GM21529 (cell line): ENCODE measurements at regions not wholly inside any gene's neighbourhood (a gene's known extent, or its start where the extent isn't known, plus 50 kb on each side); places are given as distances from the start of the nearest gene placed in this dataset.

ENCODE experiments used
- ATAC-seq: cut with Tn5 transposase; IDR thresholded peaks from one replicate; pipeline ENCODE4 v1.9.1; 2021; ENCODE audit not compliant: unreplicated experiment

- no peak for ATAC-seq
Measured at GRCh38 chr13:107291875-107292274, 723.9 kb upstream of the ARGLU1 start.

GRCh38 chr13:107289540-107289939 lies 721.6 kb upstream of the ARGLU1 start:
- no peak for ATAC-seq

GRCh38 chr13:107284173-107284572 lies 716.2 kb upstream of the ARGLU1 start:
- ATAC-seq, result no peak

GRCh38 chr13:107277911-107278310 lies 710.0 kb upstream of the ARGLU1 start:
- no peak for ATAC-seq

- no peak for ATAC-seq
Measured at GRCh38 chr13:107276936-107277335, 709.0 kb upstream of the ARGLU1 start.

GRCh38 chr13:107275945-107276614 lies 708.1 kb upstream of the ARGLU1 start:
- ATAC-seq, result no peak

GRCh38 chr13:107275312-107275711 lies 707.4 kb upstream of the ARGLU1 start:
- no peak for ATAC-seq

- ATAC-seq, result no peak
Measured at GRCh38 chr13:107271227-107271626, 703.3 kb upstream of the ARGLU1 start.

GRCh38 chr13:107266657-107267056 lies 698.7 kb upstream of the ARGLU1 start:
- ATAC-seq, result no peak

- no peak for ATAC-seq
Measured at GRCh38 chr13:107258599-107259187, 690.8 kb upstream of the ARGLU1 start.

- ATAC-seq, result no peak
Measured at GRCh38 chr13:107254392-107254791, 686.5 kb upstream of the ARGLU1 start.

GRCh38 chr13:107252428-107252827 lies 684.5 kb upstream of the ARGLU1 start:
- no peak for ATAC-seq

GRCh38 chr13:107252021-107252420 lies 684.1 kb upstream of the ARGLU1 start:
- ATAC-seq, result no peak

- ATAC-seq, result no peak
Measured at GRCh38 chr13:107251341-107251740, 683.4 kb upstream of the ARGLU1 start.

- no peak for ATAC-seq
Measured at GRCh38 chr13:107250628-107251027, 682.7 kb upstream of the ARGLU1 start.

GRCh38 chr13:107244241-107244640 lies 676.3 kb upstream of the ARGLU1 start:
- no peak for ATAC-seq

- no peak for ATAC-seq
Measured at GRCh38 chr13:107242138-107242537, 674.2 kb upstream of the ARGLU1 start.

GRCh38 chr13:107241381-107241780 lies 673.4 kb upstream of the ARGLU1 start:
- ATAC-seq, result no peak

- ATAC-seq, result no peak
Measured at GRCh38 chr13:107239213-107239612, 671.3 kb upstream of the ARGLU1 start.

GRCh38 chr13:107238262-107238981 lies 670.5 kb upstream of the ARGLU1 start:
- ATAC-seq, result no peak

- no peak for ATAC-seq
Measured at GRCh38 chr13:107234319-107235073, 666.6 kb upstream of the ARGLU1 start.

- no peak for ATAC-seq
Measured at GRCh38 chr13:107233541-107233940, 665.6 kb upstream of the ARGLU1 start.
